Upper lobe of right lung (tissue), 1 donor: ENCODE measurements at regions not wholly inside any gene's neighbourhood (a gene's known extent, or its start where the extent isn't known, plus 50 kb on each side); places are given as distances from the start of the nearest gene placed in this dataset.

Experiments used
- ATAC-seq: fragments of 200-7000 bp; cut with Tn5 transposase; one replicate; pipeline ENCODE4 v1.9.1; 2020; ENCODE audit warnings: mild to moderate bottlenecking, moderate library complexity
- DNase-seq: peaks from one replicate; pipeline ENCODE4 v3.0.0-alpha.2; 2020
- H3K27ac ChIP-seq: fragments of 200-600 bp; one replicate; pipeline ENCODE4 v1.8.0; 2022
- H3K27me3 ChIP-seq: fragments of 200-600 bp; one replicate; pipeline ENCODE4 v1.8.0; 2022; ENCODE audit warnings: mild to moderate bottlenecking
- H3K36me3 ChIP-seq: fragments of 200-600 bp; one replicate; pipeline ENCODE4 v1.8.0; 2022
- H3K4me1 ChIP-seq: fragments of 200-600 bp; one replicate; pipeline ENCODE4 v1.8.0; 2022
- H3K4me3 ChIP-seq: fragments of 200-600 bp; one replicate; pipeline ENCODE4 v1.8.0; 2022; ENCODE audit warnings: mild to moderate bottlenecking
- H3K9me3 ChIP-seq: fragments of 200-600 bp; one replicate; pipeline ENCODE4 v1.8.0; 2022
- CTCF ChIP-seq: fragments of 200-600 bp; IDR thresholded peaks from one replicate; pipeline ENCODE4 v1.8.0; 2022; ENCODE audit warnings: antibody characterized with exemption
- intact Hi-C: fragments of 100-400 bp; cut with DNase I; formaldehyde crosslinking; loops from one replicate; pipeline ENCODE4 v1.11.0; 2022
- donor health status: DM: no; HTN: yes; CAD: no; lungs with severe emphysema.

GRCh38 chr3:148369381-148369780 is 328.3 kb upstream of the AGTR1 start:
- Histone ChIP-seq H3K4me1 (no peaks in the 10 kb centered on the region), H3K4me3 (no peak overlapping the region), H3K9me3 (no peaks in the 10 kb centered on the region), H3K36me3 (no peaks in the 10 kb centered on the region), H3K27me3 (no peaks in the 10 kb centered on the region), H3K27ac (no peak overlapping the region)
- no peak for ATAC-seq
- TF ChIP-seq CTCF = no peak
- DNase-seq = no peak
- intact Hi-C loops = no loop called here

- ATAC-seq (no peak), DNase-seq (no peak)
- Histone ChIP-seq H3K36me3 (no peaks in the 10 kb centered on the region), H3K4me3 (no peak overlapping the region), H3K27me3 (no peaks in the 10 kb centered on the region), H3K4me1 (no peaks in the 10 kb centered on the region), H3K27ac (no peak overlapping the region), H3K9me3 (no peaks in the 10 kb centered on the region)
- no peak for TF ChIP-seq CTCF
- intact Hi-C loops = no loop called here
Observed at GRCh38 chr3:148372206-148372875, 325.4 kb upstream of the AGTR1 start.

GRCh38 chr3:148373961-148374360 is 323.7 kb upstream of the AGTR1 start:
- no peak for TF ChIP-seq CTCF
- no peaks in the 10 kb centered on the region for H3K4me1 ChIP-seq
- no peaks in the 10 kb centered on the region for H3K9me3 ChIP-seq
- H3K27ac ChIP-seq = no peak overlapping the region
- ATAC-seq (no peak), DNase-seq (no peak)
- H3K4me3 ChIP-seq = no peak overlapping the region
- H3K36me3 ChIP-seq = no peaks in the 10 kb centered on the region
- H3K27me3 ChIP-seq = no peaks in the 10 kb centered on the region
- intact Hi-C loops = no loop called here

GRCh38 chr3:148379763-148380382 is 317.8 kb upstream of the AGTR1 start:
- TF ChIP-seq CTCF = peak; percentile 47
- H3K4me3 ChIP-seq = no peak overlapping the region
- no peak overlapping the region for H3K27ac ChIP-seq
- no peaks in the 10 kb centered on the region for H3K27me3 ChIP-seq
- intact Hi-C loops = no loop called here
- no peak for DNase-seq
- H3K36me3 ChIP-seq = no peaks in the 10 kb centered on the region
- no peaks in the 10 kb centered on the region for H3K4me1 ChIP-seq
- ATAC-seq = peak; percentile 70
- no peaks in the 10 kb centered on the region for H3K9me3 ChIP-seq

GRCh38 chr3:148381051-148381450 is 316.7 kb upstream of the AGTR1 start:
- TF ChIP-seq CTCF = no peak
- intact Hi-C loops = no loop called here

More at GRCh38 chr3:148381051-148381450, 316.7 kb upstream of the AGTR1 start:
- ATAC-seq (no peak), DNase-seq (no peak)
- H3K36me3 ChIP-seq = no peaks in the 10 kb centered on the region
- no peaks in the 10 kb centered on the region for H3K27me3 ChIP-seq
- H3K27ac ChIP-seq = no peak overlapping the region
- H3K4me3 ChIP-seq = no peak overlapping the region
- no peaks in the 10 kb centered on the region for H3K9me3 ChIP-seq
- H3K4me1 ChIP-seq = no peaks in the 10 kb centered on the region
